Activated T-helper 17 cell treated with anti-CD3 and anti-CD28 coated beads, Interleukin-2, amount 50 U/mL, for 72 hours (primary cell): ENCODE measurements at regions not wholly inside any gene's neighbourhood (a gene's known extent, or its start where the extent isn't known, plus 50 kb on each side); places are given as distances from the start of the nearest gene placed in this dataset.

Experiments used
- ATAC-seq: fragments of 150-1000 bp; cut with Tn5 transposase; replicated peaks from 2 replicates; pipeline ENCODE4 v1.10.0; 2021; ENCODE audit warnings: mild to moderate bottlenecking, moderate library complexity
- H3K27ac Mint-ChIP-seq: one replicate; pipeline ENCODE4 v1.8.0; 2022; ENCODE audit warnings: mixed read lengths
- H3K27me3 Mint-ChIP-seq: one replicate; pipeline ENCODE4 v1.8.0; 2022; ENCODE audit warnings: mixed read lengths
- H3K36me3 Mint-ChIP-seq: one replicate; pipeline ENCODE4 v1.8.0; 2022; ENCODE audit warnings: low read depth, mild to moderate bottlenecking, mixed read lengths
- H3K4me1 Mint-ChIP-seq: one replicate; pipeline ENCODE4 v1.8.0; 2022; ENCODE audit warnings: mixed read lengths
- H3K4me3 Mint-ChIP-seq: one replicate; pipeline ENCODE4 v1.8.0; 2022; ENCODE audit warnings: mild to moderate bottlenecking, mixed read lengths
- H3K9me3 Mint-ChIP-seq: one replicate; pipeline ENCODE4 v1.8.0; 2022; ENCODE audit warnings: mixed read lengths

DNA sequence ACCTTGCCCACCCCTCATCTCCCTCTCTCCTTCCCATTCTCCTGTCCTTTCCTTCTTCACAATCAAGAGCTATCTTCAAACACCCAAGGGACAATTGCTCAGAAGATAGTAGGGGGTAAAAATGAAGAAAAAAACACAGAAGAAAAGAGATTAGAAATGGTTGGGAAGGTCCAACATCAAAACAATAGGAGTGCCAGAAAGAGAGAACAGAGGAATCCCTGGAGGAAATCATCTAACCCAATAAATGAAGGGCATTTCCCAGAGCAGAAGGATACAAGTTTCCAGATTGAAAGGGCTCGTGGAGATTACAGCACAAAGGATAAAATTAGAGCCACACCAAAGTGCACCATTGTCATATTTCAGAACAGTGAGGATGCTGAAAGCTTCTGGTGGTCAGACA, 145.6 kb downstream of the OAT start:
- Mint-ChIP-seq H3K27me3 (peaks cover 6% of the 10 kb centered on the region), H3K4me1 (peaks cover 4% of the 10 kb centered on the region)

DNA sequence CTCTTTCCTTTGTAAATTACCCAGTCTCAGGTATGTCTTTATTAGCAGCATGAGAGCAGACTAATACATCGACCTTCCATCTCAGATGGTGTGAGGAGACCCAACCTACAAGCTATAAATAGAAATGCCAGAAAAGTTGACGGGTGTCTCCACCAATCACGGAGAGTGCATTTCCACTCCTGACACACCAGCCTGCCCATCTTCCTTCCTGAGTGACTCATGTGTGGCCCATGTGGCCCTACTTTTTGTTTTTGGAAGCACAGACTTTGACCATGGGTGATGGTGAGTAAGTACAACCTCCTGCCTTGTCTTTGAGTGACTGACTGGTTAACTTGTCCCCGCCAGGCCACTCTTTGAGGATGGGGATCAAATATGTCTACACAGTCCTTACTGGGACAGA, 147.0 kb downstream of the OAT start:
- ATAC-seq, result no peak
- Mint-ChIP-seq H3K27ac (no peak overlapping the region), H3K27me3 (peaks cover 6% of the 10 kb centered on the region), H3K4me3 (no peak overlapping the region), H3K4me1 (peaks cover 4% of the 10 kb centered on the region), H3K9me3 (peaks cover 11% of the 10 kb centered on the region), H3K36me3 (no peaks in the 10 kb centered on the region)

More for the DNA sequence above, 145.6 kb downstream of the OAT start:
- Mint-ChIP-seq H3K36me3 (no peaks in the 10 kb centered on the region), H3K9me3 (peaks cover 11% of the 10 kb centered on the region), H3K4me3 (no peak overlapping the region), H3K27ac (no peak overlapping the region)
- ATAC-seq, result no peak

DNA sequence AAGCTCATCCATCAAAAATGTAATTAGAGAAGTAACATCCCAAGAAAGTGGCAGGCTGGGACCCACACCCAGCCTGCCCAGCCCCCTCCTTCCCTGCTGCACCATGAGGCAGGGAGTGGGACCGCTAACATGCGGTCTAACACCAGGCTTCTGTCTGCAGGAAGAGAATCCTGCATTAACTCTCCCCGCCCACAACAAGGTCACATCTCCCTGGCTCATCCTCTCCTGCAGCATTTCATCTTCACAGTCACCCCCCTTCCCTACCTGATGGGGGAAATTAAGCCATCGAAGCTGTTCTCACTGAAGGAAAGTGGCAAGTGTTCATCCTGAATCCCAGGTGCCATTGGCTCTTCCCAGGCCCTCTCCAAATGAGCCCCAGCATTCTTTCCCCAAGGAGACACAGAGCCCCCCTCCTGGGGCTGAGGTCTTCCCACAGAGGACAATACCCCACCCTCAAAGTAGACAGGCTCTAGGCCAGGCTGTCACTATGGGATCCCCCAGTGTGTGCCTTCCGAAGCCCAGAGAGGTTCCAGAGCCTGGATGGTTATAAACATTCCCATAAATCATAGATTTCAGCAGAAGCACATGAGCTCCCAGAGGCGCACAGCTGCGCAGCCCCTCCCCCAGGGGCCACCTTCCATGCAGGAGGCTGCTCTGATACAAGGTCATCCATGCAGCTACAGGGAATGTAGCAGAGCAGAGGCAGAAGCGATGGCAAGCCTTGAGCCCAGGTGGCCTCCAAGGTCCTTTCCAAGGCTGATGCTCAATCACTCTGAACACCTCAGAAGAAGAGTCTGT, 148.0 kb downstream of the OAT start:
- Mint-ChIP-seq H3K4me1 (peaks cover 4% of the 10 kb centered on the region), H3K27ac (no peak overlapping the region), H3K27me3 (peaks cover 6% of the 10 kb centered on the region), H3K4me3 (no peak overlapping the region), H3K9me3 (peaks cover 11% of the 10 kb centered on the region), H3K36me3 (no peaks in the 10 kb centered on the region)
- no peak for ATAC-seq

DNA sequence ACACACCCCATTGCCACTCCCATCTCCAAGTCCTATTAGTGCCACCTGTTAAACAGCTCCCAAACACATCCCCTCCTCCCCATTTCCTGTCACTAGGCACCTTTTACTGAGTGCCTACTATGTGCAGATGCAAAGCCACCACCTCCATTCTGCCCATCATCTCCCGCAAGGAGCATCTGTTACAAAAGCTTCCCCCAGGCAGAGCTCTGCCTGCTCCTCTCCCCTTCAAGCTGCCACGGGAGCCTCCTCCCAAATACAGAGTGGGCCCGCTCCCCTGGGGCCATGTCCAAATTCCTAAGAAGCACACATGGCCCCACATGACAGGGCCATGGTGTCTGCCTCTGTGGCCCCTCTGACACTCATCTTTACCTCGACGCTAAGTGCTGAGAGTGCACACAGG, 149.7 kb downstream of the OAT start:
- Mint-ChIP-seq H3K9me3 (peaks cover 11% of the 10 kb centered on the region), H3K4me1 (peaks cover 4% of the 10 kb centered on the region), H3K27ac (no peak overlapping the region), H3K4me3 (no peak overlapping the region), H3K36me3 (no peaks in the 10 kb centered on the region), H3K27me3 (peaks cover 9% of the 10 kb centered on the region)
- ATAC-seq, result no peak

DNA sequence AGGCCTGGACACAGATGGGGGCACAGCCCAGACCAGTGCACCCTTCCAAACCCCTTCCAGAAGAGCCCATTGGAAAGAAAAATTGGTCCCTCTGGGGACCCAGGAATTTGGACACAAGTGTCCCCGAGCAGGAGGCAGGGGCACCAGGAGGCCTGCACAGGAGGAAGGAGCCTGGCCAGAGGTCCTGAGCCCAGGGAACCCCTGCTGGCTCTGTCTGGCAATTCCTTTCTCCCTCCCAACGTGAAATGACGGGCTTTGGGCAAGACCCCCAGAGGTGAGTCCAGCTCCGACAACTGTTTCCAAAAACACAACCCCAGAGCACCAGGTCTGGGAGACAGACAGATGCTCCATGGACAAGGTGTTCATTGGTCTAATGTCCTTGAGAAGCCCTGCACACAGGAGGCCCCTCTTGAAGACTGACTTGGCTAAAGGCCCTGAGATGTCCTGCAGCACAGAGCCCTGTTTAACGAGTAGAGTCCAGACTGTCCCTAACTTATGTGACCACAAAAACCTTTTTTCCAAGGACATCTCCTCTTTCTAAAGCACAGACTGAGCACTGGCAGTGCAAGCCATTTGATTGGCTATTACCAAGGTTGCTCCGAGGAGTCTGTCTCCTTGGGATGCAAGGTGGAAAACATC, 150.7 kb downstream of the OAT start:
- no peak overlapping the region for H3K4me3 Mint-ChIP-seq
- H3K27ac Mint-ChIP-seq, result no peak overlapping the region
- H3K4me1 Mint-ChIP-seq, result peaks cover 4% of the 10 kb centered on the region
- no peak for ATAC-seq
- peaks cover 9% of the 10 kb centered on the region for H3K27me3 Mint-ChIP-seq
- no peaks in the 10 kb centered on the region for H3K36me3 Mint-ChIP-seq
- peaks cover 8% of the 10 kb centered on the region for H3K9me3 Mint-ChIP-seq

DNA sequence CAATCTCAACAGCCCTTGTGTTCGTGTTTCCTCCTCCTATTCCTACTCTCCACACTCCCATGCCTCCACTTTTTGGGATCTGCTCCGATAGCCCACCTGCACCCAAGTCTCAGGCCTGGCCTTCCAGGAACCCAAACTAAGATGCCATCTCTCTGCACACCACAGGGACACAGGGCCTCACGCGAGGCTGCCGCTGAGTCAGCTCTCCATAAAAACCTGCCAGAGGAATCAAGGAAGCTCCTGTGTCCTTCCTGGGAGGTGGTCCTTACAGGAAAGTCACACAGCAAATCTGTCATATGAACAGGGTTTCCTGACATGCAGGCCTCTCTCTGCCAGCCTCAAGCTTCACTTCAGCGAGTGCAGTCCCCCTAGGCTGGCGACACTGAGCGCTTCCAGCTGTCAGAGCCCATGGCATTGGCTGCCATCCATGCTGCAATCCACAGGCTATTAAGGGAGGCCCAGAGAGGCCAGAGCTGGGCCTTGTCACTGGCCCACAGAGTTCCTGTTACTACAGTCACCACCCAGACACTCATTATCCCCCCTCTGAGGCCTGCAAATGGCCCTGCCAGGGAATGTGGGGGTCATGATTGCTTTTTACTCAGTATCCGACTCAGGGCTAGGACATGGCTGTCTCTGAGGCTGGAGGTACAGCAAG, 151.4 kb downstream of the OAT start:
- H3K27ac Mint-ChIP-seq, result no peak overlapping the region
- peaks cover 9% of the 10 kb centered on the region for H3K27me3 Mint-ChIP-seq
- H3K36me3 Mint-ChIP-seq, result no peaks in the 10 kb centered on the region
- peaks cover 4% of the 10 kb centered on the region for H3K9me3 Mint-ChIP-seq
- no peak for ATAC-seq
- peaks cover 4% of the 10 kb centered on the region for H3K4me1 Mint-ChIP-seq
- H3K4me3 Mint-ChIP-seq, result no peak overlapping the region

DNA sequence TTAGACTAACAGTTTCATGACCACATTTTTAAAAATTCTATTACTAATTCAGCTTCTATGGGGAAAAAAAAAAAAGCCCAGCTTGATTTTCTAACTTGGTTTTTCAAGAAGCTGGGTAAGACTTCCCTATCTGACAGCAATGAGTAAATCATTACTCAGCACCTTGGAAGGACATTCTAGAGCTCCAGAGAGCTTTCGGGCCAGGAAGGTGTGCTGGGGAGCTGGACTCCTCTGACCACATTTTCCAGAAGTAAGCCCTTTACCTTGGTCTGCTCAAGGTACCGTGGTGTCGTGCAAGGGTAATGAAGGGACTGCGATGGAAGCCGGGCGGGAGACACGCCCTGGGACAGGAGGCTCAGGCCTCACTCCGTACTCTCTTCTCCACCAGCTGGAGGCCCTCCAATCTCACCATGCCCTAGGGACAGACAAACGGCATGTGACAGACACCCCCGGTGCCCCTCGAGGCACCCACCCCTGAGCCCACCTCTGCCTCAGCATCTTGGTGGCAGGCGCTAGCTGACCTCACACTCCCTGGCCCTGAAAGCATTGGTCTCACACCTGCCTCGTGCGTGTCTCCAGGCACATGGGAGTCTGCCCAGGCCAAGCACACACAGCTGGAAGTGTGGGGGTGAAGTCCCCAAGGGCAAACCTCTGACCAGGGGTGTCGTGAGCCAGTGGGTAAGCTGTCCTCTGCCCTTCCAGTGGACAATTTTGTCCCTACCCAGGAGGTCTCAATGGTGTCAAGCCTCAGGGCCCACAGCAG, 152.1 kb downstream of the OAT start:
- Mint-ChIP-seq H3K9me3 (no peaks in the 10 kb centered on the region), H3K4me1 (peaks cover 4% of the 10 kb centered on the region), H3K27ac (no peak overlapping the region)

DNA sequence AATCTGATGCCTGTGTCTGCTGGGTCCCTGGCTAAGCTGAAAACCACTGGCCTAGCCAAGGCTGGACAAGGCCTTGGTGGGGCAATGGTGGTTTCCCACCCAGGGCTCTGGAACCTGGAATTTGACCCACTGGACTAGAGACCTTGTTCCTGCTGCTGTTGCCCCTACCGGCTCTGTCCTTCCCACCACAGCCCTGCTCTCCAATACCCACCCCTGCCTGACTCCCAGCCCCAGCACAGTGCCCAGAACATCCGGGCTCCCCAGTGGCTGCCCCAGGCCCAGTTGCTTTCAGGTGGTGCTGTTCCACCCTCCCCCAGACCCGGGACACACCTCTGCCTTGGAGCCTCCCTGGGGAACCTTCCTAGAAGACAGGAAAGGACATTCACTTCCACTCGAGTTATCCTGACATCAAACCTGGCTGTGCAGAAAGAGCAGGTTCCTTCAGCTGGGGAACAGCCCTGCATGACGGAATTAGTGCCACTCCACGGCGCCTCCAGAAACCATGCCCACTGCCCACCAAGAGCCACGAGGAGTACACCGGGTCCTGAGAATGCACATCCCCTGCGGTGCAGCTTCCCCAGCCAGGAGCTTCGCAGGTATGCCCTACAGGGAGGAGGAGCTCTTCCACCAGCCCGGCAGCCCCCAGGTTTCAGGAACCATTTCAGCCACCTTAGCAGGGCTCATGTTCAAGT, 152.8 kb downstream of the OAT start:
- no peak for ATAC-seq
- H3K36me3 Mint-ChIP-seq, result no peaks in the 10 kb centered on the region
- H3K27ac Mint-ChIP-seq, result no peak overlapping the region

More for the DNA sequence above, 152.1 kb downstream of the OAT start:
- Mint-ChIP-seq H3K27me3 (peaks cover 9% of the 10 kb centered on the region), H3K4me3 (no peak overlapping the region), H3K36me3 (no peaks in the 10 kb centered on the region)
- no peak for ATAC-seq

DNA sequence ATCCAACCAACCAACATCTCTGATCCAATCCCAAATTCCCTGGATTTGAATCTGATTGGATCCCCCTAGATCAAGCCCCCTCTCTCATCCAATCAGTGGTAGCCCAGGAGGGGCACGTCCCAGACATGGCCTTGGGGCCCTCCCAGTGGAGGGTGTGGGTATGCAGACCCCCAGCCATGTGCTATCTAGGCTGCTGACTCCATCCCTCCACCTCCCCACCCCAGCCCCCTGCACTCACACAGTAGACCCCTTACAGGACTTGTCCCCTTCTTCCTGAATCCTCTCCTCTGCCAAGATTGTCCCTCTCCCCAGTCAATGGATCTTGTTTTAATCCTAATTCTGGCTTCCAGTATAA, 153.4 kb downstream of the OAT start:
- Mint-ChIP-seq H3K27ac (no peak overlapping the region), H3K4me3 (no peak overlapping the region), H3K4me1 (peaks cover 4% of the 10 kb centered on the region), H3K27me3 (peaks cover 9% of the 10 kb centered on the region), H3K9me3 (no peaks in the 10 kb centered on the region), H3K36me3 (no peaks in the 10 kb centered on the region)
- no peak for ATAC-seq

More for the DNA sequence above, 152.8 kb downstream of the OAT start:
- peaks cover 9% of the 10 kb centered on the region for H3K27me3 Mint-ChIP-seq
- no peak overlapping the region for H3K4me3 Mint-ChIP-seq
- H3K4me1 Mint-ChIP-seq, result peaks cover 4% of the 10 kb centered on the region
- no peaks in the 10 kb centered on the region for H3K9me3 Mint-ChIP-seq

DNA sequence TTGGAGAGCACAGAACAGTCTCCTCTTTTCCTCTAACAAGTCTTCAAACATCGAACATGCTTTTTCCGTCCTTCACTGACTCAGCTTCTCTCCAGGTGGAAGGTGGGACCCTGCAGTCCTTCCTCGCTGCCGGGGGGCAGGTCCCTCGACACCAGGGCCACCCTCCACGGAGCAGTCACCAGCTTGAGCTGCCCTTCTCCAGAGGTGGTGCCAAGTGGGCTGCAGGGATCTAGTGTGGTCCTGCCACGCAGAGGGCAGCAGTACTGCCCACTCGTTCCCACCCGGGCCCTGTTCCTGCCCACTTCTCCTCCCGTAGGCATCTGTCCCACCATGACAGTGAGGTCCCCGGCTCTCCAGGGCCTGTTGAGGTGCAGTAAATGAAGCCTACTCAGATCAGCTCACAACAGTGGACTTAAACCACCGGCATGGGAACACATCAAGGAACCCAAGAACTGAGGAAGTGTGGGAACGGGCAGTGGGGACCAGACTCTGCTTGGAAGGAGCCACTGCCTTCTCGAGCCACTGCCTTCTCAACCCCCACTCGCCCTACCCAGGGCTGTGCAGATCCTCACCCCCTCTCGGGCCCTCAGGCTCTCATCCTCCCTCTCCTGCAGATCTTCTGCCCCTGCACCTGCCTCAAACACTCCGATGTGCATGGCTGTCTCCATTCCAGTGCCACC, 153.9 kb downstream of the OAT start:
- H3K4me1 Mint-ChIP-seq, result peaks cover 4% of the 10 kb centered on the region
- ATAC-seq, result no peak
- no peaks in the 10 kb centered on the region for H3K36me3 Mint-ChIP-seq
- no peak overlapping the region for H3K4me3 Mint-ChIP-seq
- H3K9me3 Mint-ChIP-seq, result no peaks in the 10 kb centered on the region
- peaks cover 9% of the 10 kb centered on the region for H3K27me3 Mint-ChIP-seq
- no peak overlapping the region for H3K27ac Mint-ChIP-seq

DNA sequence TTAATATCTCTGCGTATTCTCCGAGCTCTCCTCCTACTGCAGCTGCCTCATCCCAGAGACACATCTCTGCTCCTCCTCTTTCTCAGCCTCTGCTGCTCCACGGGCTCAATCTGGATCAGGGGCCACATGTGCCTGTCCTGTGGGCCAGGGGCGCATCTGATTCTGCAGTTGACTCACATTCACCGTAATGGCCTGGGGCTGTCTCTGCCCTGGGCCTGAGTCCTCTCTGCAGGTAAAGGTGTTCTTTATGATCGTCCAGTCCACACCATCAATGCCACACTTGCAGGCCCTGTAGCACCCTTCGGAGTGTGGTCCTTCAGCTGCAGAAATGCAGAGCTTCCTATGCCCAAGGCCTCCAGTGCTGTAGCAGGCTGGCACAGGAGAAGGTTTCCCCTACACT, 154.5 kb downstream of the OAT start:
- ATAC-seq, result no peak
- H3K4me1 Mint-ChIP-seq, result peaks cover 4% of the 10 kb centered on the region
- no peak overlapping the region for H3K27ac Mint-ChIP-seq
- no peaks in the 10 kb centered on the region for H3K36me3 Mint-ChIP-seq
- H3K4me3 Mint-ChIP-seq, result no peak overlapping the region
- peaks cover 9% of the 10 kb centered on the region for H3K27me3 Mint-ChIP-seq
- H3K9me3 Mint-ChIP-seq, result no peaks in the 10 kb centered on the region

DNA sequence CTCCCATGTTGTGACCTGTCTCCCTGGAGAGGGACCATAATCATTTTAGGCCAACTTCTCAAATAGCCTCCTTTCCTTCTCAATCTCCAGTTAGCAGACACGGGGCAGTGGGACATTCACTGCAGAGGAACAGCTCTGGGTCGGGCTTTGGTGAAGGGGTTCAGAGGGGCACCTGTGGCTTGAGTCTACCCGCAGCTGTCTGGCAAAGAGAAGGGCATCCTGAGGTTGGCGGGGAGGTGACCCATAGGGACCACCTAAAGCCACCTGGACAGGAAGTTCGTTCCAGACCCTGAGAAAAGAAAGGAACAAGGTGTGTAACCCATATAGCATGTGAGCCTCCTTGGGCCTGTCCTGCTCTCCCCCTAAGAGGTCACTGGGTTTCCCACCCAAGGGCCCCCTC, 155.0 kb downstream of the OAT start:
- Mint-ChIP-seq H3K27ac (no peak overlapping the region), H3K27me3 (peaks cover 5% of the 10 kb centered on the region), H3K4me1 (peaks cover under 1% of the 10 kb centered on the region), H3K4me3 (no peak overlapping the region), H3K36me3 (no peaks in the 10 kb centered on the region), H3K9me3 (no peaks in the 10 kb centered on the region)
- ATAC-seq, result no peak

DNA sequence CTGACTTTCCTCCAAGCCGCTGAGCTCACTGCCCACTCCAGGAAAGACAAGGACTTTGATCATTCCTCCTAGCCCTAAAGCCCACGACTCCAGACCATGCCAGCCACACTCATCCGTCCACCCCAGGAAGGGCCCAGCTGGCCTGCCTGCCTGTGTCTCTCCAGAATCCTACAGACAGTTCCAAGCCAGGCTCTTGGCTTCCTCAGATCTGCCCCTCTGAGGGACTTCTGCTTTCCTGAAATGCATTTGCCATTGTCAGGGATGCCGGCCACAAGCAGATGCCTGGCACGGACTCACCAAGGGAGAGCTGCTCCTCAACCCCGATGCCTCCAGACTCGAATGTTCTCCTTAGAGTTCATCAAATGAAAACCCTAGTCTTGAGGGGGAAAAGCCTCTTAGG, 155.8 kb downstream of the OAT start:
- Mint-ChIP-seq H3K27me3 (peaks cover 3% of the 10 kb centered on the region), H3K4me3 (no peak overlapping the region), H3K27ac (no peak overlapping the region), H3K4me1 (no peaks in the 10 kb centered on the region), H3K9me3 (no peaks in the 10 kb centered on the region), H3K36me3 (no peaks in the 10 kb centered on the region)
- no peak for ATAC-seq
